ENCODE measurements at regions not wholly inside any gene's neighbourhood (a gene's known extent, or its start where the extent isn't known, plus 50 kb on each side); places are given as distances from the start of the nearest gene placed in this dataset.
A peak's percentile ranks its signal among the peaks of the same experiment; 100 is the strongest.

DNA sequence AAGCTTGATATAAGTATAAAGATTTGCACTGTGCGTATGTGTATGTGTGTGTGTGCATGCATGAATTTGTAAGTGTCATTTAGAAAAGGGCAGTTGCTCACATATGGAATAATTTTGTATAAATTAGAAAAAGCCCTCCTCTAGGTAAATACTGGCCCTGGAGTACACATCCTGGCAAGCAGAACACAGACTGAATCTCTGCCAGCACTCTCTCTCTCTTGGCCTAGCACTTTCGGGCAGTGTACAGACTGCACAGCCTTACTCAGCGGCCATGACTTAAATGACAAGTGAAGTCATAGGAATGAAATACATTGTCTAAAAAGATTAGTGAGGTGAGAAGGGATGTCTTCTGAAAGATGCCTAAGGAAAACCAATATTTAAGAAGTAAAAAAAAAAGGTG, 214.1 kb downstream of the RDH14 start:
- CTCF ChIA-PET = interaction anchor here (0.5 kb wide), 1 partner anchor 25 kb away, joined by 3 read pairs; no protein-coding TSS in a partner anchor

DNA sequence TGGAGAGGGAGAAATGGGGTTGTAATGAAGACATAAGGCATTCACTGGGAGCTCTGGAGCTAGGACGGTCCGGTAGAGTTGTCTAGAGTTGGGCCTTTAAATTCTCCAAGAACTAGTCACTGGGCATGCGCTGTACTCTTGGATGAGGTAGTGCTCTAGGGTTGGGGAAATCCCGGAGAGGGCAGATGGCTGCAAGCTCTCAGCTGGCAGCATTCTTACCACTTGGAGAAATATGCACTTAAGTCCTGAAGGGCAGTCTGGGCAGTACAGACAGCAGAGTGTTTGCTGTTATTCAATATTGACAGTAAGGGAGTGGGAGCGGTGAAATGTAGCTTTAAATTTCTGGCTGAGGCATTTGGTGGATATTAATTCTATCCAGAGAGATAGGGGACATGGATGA, 214.6 kb downstream of the RDH14 start:
- DNase-seq (ENCODE audit: low spot score) = no peak
- CTCF ChIA-PET = interaction anchor here (0.5 to 0.6 kb wide), 2 partner anchors 26 to 244 kb away, joined by 3 read pairs; no protein-coding TSS in a partner anchor
- no peak overlapping the region for H3K27ac ChIP-seq
- POLR2A ChIA-PET (ENCODE audit: low non-redundant PET) = no interaction called here
- TF ChIP-seq, protein P1, sequence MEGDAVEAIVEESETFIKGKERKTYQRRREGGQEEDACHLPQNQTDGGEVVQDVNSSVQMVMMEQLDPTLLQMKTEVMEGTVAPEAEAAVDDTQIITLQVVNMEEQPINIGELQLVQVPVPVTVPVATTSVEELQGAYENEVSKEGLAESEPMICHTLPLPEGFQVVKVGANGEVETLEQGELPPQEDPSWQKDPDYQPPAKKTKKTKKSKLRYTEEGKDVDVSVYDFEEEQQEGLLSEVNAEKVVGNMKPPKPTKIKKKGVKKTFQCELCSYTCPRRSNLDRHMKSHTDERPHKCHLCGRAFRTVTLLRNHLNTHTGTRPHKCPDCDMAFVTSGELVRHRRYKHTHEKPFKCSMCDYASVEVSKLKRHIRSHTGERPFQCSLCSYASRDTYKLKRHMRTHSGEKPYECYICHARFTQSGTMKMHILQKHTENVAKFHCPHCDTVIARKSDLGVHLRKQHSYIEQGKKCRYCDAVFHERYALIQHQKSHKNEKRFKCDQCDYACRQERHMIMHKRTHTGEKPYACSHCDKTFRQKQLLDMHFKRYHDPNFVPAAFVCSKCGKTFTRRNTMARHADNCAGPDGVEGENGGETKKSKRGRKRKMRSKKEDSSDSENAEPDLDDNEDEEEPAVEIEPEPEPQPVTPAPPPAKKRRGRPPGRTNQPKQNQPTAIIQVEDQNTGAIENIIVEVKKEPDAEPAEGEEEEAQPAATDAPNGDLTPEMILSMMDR (conservative IDR thresholded peaks at IDR 0.05; ENCODE audit: low read depth) = no peak

More for the DNA sequence above, 214.1 kb downstream of the RDH14 start:
- TF ChIP-seq, protein P1 (conservative IDR thresholded peaks at IDR 0.05; ENCODE audit: low read depth) = no peak
- DNase-seq (ENCODE audit: low spot score) = no peak
- no peak overlapping the region for H3K27ac ChIP-seq
- POLR2A ChIA-PET (ENCODE audit: low non-redundant PET) = no interaction called here

DNA sequence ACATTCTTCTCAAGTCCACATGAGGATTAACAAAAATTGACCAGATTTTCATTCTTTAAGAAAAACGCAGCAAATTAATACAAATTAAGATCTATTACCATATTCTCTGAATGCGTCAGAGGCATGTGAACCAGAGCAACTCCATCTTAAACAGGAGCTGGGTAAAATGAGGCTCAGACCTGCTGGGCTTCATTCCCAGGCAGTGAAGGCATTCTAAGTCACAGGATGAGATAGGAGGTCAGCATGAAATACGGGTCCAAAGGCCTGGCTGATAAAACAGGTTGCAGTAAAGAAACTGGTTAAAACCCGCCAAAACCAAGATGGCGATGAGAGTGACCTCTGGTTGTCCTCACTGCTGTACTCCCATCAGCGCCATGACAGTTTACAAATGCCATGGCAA, 217.6 kb downstream of the RDH14 start:
- ChIA-PET POLR2A (ENCODE audit: low non-redundant PET) (no interaction called here), CTCF (no interaction called here)
- H3K27ac ChIP-seq = no peak overlapping the region
- TF ChIP-seq, protein P1 (conservative IDR thresholded peaks at IDR 0.05; ENCODE audit: low read depth) = no peak
- DNase-seq (ENCODE audit: low spot score) = no peak

DNA sequence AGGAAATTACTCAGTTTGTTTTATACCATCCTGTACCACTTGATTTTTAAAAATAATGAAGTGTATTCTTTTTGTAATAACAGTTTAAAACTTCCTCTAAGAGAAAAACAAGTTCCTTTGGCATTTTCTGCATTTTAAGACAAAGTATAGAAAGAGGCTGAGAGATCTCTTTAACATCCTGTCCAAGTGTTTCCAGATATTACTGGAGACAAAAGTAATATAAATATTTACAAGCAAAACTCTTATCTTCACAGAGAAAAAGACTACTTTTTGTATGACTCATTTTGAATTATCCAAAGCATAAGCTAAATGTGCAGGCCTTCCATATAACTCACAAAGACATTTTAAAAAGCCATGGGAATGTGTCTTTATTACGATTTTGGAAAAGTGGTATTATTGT, 221.1 kb downstream of the RDH14 start:
- POLR2A ChIA-PET (ENCODE audit: low non-redundant PET) = no interaction called here

DNA sequence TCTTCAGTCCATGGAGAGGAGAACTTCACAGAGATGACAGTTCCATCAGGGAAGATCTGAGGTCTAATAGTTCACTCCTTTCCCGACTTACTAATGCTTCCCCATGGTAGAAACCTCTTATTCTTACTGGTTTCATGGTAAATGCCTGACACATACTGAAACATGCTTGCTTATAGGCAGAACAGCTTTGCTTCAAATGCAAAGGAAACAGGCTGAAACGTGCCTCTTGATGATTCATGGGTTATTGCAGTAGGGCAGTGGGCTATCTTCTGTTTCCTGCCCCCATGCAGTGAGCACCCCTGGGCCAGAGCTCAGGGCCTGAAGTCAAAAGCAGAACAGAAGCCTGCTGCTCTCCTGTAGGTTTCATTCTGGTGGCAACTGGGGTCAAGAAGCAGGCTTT, 223.5 kb downstream of the RDH14 start:
- ChIA-PET POLR2A (ENCODE audit: low non-redundant PET) (no interaction called here), CTCF (no interaction called here)
- no peak overlapping the region for H3K27ac ChIP-seq
- TF ChIP-seq, protein P1 (conservative IDR thresholded peaks at IDR 0.05; ENCODE audit: low read depth) = no peak
- DNase-seq (ENCODE audit: low spot score) = peak; percentile 38

More for the DNA sequence above, 221.1 kb downstream of the RDH14 start:
- CTCF ChIA-PET = no interaction called here
- TF ChIP-seq, protein P1 (conservative IDR thresholded peaks at IDR 0.05; ENCODE audit: low read depth) = no peak
- H3K27ac ChIP-seq = no peak overlapping the region
- no peak for DNase-seq (ENCODE audit: low spot score)

DNA sequence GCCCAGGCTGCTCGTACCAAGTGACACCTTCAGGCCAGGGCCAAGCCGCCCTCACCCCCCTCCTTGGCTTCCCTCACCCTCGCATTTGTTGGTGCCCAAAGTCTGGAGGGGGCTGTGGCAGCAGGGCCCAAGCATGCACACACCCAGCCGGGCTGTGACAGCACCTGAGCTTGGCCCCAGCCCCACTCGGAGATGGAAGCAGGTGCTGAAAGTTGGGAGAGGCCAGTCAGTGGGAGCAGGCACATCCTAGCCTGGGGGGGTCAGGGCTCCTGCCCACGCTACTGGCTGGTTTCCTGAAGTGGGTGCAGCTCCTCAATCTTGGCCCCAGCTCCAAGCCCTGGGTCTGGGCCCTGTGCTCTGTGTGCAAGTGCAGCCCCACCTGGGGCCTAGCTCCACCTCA, 228.0 kb downstream of the RDH14 start:
- POLR2A ChIA-PET (ENCODE audit: low non-redundant PET) = no interaction called here
- H3K27ac ChIP-seq = no peak overlapping the region
- TF ChIP-seq, protein P1 (conservative IDR thresholded peaks at IDR 0.05; ENCODE audit: low read depth) = no peak
- CTCF ChIA-PET = no interaction called here
- no peak for DNase-seq (ENCODE audit: low spot score)

DNA sequence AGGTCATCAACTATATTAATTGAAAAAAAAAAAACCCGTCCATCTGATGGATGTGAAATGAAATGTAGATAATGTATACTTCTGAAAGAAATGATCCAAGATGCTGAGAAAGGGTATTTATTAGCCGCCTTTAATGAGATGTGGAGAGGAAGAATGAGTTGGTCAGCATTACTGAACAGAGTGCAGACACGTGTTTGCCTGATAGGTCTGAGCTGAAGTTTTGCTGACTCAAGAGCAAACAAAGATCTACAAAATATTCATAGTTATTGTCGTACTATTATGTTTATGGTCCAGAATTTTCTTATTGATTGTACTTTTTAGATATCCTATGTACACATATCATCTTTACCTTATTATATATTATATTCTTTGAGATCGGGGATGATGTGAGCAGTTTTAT, 235.3 kb downstream of the RDH14 start:
- TF ChIP-seq, protein P1 (conservative IDR thresholded peaks at IDR 0.05; ENCODE audit: low read depth) = no peak
- no peak for DNase-seq (ENCODE audit: low spot score)
- POLR2A ChIA-PET (ENCODE audit: low non-redundant PET) = no interaction called here
- CTCF ChIA-PET = interaction anchor here (0.6 kb wide), 1 partner anchor 35 kb away, joined by 3 read pairs; no protein-coding TSS in a partner anchor
- H3K27ac ChIP-seq = no peak overlapping the region
